ENCODE measurements at regions not wholly inside any gene's neighbourhood (a gene's known extent, or its start where the extent isn't known, plus 50 kb on each side); places are given as distances from the start of the nearest gene placed in this dataset.

GRCh38 chr2:19226871-19227270 is 131.6 kb downstream of the OSR1 start:
- TF ChIP-seq POLR2AphosphoS5 (IDR thresholded peaks at IDR 0.05) = no peak
- no peak for TF ChIP-seq CTCF (IDR thresholded peaks at IDR 0.05)
- TF ChIP-seq POLR2A (IDR thresholded peaks at IDR 0.05) = no peak

All from gastroesophageal sphincter (tissue), 3 donors.